ENCODE measurements at regions not wholly inside any gene's neighbourhood (a gene's known extent, or its start where the extent isn't known, plus 50 kb on each side); places are given as distances from the start of the nearest gene placed in this dataset.

GRCh38 chr10:4638099-4638498 is 187.9 kb upstream of the AKR1E2 start:
- TF ChIP-seq CTCF (tag by site-specific recombination; IDR thresholded peaks at IDR 0.05): no peak
- no peak for TF ChIP-seq ZNF114 (tag by site-specific recombination; IDR thresholded peaks at IDR 0.05)
- TF ChIP-seq ZNF311 (tag by site-specific recombination; IDR thresholded peaks at IDR 0.05; ENCODE audit: borderline replicate concordance): no peak
- no peak for TF ChIP-seq AEBP2 (tag by site-specific recombination; IDR thresholded peaks at IDR 0.05; ENCODE audit: borderline replicate concordance)
- no peak for TF ChIP-seq MZF1 (tag by site-specific recombination; IDR thresholded peaks at IDR 0.05; ENCODE audit: borderline replicate concordance)
- TF ChIP-seq, protein P1, sequence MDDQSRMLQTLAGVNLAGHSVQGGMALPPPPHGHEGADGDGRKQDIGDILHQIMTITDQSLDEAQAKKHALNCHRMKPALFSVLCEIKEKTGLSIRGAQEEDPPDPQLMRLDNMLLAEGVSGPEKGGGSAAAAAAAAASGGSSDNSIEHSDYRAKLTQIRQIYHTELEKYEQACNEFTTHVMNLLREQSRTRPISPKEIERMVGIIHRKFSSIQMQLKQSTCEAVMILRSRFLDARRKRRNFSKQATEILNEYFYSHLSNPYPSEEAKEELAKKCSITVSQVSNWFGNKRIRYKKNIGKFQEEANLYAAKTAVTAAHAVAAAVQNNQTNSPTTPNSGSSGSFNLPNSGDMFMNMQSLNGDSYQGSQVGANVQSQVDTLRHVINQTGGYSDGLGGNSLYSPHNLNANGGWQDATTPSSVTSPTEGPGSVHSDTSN (CRISPR knock-in tag; IDR thresholded peaks at IDR 0.05): no peak
- TF ChIP-seq ZNF324 (tag by site-specific recombination; IDR thresholded peaks at IDR 0.05): no peak
